ENCODE measurements at regions not wholly inside any gene's neighbourhood (a gene's known extent, or its start where the extent isn't known, plus 50 kb on each side); places are given as distances from the start of the nearest gene placed in this dataset.

DNA sequence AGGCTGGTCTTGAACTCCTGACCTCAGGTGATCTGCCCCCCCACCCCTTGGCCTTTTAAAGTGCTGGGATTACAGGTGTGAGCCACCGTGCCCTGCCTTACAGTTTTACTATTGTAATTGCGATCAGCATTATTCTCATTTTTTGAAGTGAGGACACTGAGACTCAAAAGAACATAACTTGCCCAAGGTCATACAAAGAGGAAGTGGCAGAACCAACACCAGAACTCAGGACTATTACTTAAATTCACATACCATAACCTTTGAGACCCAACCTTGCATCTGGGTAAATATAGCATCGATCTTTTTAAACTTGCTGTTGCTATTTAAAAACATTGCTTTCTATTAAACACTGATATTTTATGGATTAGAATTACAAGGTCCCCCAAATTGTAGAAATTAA is 54.2 kb downstream of the FOXI1 start:
- TF ChIP-seq, protein P1, sequence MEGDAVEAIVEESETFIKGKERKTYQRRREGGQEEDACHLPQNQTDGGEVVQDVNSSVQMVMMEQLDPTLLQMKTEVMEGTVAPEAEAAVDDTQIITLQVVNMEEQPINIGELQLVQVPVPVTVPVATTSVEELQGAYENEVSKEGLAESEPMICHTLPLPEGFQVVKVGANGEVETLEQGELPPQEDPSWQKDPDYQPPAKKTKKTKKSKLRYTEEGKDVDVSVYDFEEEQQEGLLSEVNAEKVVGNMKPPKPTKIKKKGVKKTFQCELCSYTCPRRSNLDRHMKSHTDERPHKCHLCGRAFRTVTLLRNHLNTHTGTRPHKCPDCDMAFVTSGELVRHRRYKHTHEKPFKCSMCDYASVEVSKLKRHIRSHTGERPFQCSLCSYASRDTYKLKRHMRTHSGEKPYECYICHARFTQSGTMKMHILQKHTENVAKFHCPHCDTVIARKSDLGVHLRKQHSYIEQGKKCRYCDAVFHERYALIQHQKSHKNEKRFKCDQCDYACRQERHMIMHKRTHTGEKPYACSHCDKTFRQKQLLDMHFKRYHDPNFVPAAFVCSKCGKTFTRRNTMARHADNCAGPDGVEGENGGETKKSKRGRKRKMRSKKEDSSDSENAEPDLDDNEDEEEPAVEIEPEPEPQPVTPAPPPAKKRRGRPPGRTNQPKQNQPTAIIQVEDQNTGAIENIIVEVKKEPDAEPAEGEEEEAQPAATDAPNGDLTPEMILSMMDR (conservative IDR thresholded peaks at IDR 0.05 in 1 of 2, IDR thresholded peaks at IDR 0.05 in 1 of 2; ENCODE audit: extremely low read depth in 1 of 2, insufficient read depth in 1 of 2, low read depth in 1 of 2, low read length in 2 of 2) = no peak
- no peak for TF ChIP-seq EZH2 (IDR thresholded peaks at IDR 0.05; ENCODE audit: borderline replicate concordance, low read length)
